DOHH2 (cell line): ENCODE measurements at regions not wholly inside any gene's neighbourhood (a gene's known extent, or its start where the extent isn't known, plus 50 kb on each side); places are given as distances from the start of the nearest gene placed in this dataset.

ENCODE experiments used
- H3F3A ChIP-seq: fragments of 200-600 bp; sonication (generic), shearing (Covaris generic); 2 replicates; pipeline ENCODE4 v1.6.0; 2016; ENCODE audit warnings: antibody characterized with exemption, mild to moderate bottlenecking; ENCODE audit not compliant: control insufficient read depth, insufficient read depth
- H3K27ac ChIP-seq: fragments of 200-600 bp; sonication (generic); 2 replicates; pipeline ENCODE4 v1.5.1; 2014; ENCODE audit warnings: low read depth, mild to moderate bottlenecking, low read length, moderate library complexity
- H3K27me3 ChIP-seq: fragments of 200-600 bp; sonication (generic); 2 replicates; pipeline ENCODE4 v1.6.1; 2014; ENCODE audit warnings: mild to moderate bottlenecking, low read length, mixed read lengths; ENCODE audit not compliant: control insufficient read depth
- H3K36me3 ChIP-seq: fragments of 200-600 bp; sonication (generic); 2 replicates; pipeline ENCODE4 v1.6.1; 2014; ENCODE audit warnings: mild to moderate bottlenecking, low read length, moderate library complexity, mixed read lengths; ENCODE audit not compliant: control insufficient read depth
- H3K4me1 ChIP-seq: fragments of 200-600 bp; sonication (generic); 2 replicates; pipeline ENCODE4 v1.6.1; 2014; ENCODE audit warnings: mild to moderate bottlenecking, low read length, mixed read lengths; ENCODE audit not compliant: control insufficient read depth
- H3K4me2 ChIP-seq: fragments of 200-600 bp; sonication (generic); 2 replicates; pipeline ENCODE4 v1.6.0; 2014; ENCODE audit warnings: mild to moderate bottlenecking, low read length, moderate library complexity
- H3K4me3 ChIP-seq: fragments of 200-600 bp; sonication (generic); 2 replicates; pipeline ENCODE4 v1.5.1; 2014; ENCODE audit warnings: mild to moderate bottlenecking, low read length, mixed read lengths
- H3K79me2 ChIP-seq: fragments of 200-600 bp; sonication (generic); 2 replicates; pipeline ENCODE4 v1.6.1; 2014; ENCODE audit warnings: mild to moderate bottlenecking, low read length, mixed read lengths; ENCODE audit not compliant: control insufficient read depth
- H3K9me2 ChIP-seq: fragments of 200-600 bp; sonication (generic); replicated peaks from 2 replicates; pipeline ENCODE4 v1.6.1; 2014; ENCODE audit warnings: mild to moderate bottlenecking, low read length, mixed read lengths; ENCODE audit not compliant: control insufficient read depth
- H3K9me3 ChIP-seq: fragments of 200-600 bp; sonication (generic); 2 replicates; pipeline ENCODE4 v1.6.1; 2014; ENCODE audit warnings: antibody characterized with exemption, low read length, mixed read lengths; ENCODE audit not compliant: control insufficient read depth, insufficient read depth
- H4K20me1 ChIP-seq: fragments of 200-600 bp; sonication (generic); 2 replicates; pipeline ENCODE4 v1.6.0; 2014; ENCODE audit warnings: low read depth, mild to moderate bottlenecking, antibody characterized with exemption, low read length, moderate library complexity; ENCODE audit not compliant: control insufficient read depth, insufficient read depth
- CTCF ChIP-seq: fragments of 200-600 bp; sonication (generic); IDR thresholded peaks from one replicate; pipeline ENCODE4 v1.5.1; 2014; ENCODE audit warnings: antibody characterized with exemption, mild to moderate bottlenecking, low read depth, low read length; ENCODE audit not compliant: poor library complexity, severe bottlenecking
- EZH2phosphoT487 ChIP-seq: fragments of 200-600 bp; sonication (generic); IDR thresholded peaks from 2 replicates; pipeline ENCODE4 v1.6.1; 2017; ENCODE audit warnings: borderline replicate concordance, mild to moderate bottlenecking, antibody characterized with exemption, low read length, moderate library complexity, mixed read lengths

GRCh38 chr14:71625891-71626701 is 306.1 kb upstream of the RGS6 start:
- Histone ChIP-seq H3K4me3 (no peak overlapping the region), H3K27me3 (no peaks in the 10 kb centered on the region), H3K4me2 (no peak overlapping the region), H3K9me3 (no peaks in the 10 kb centered on the region), H3K4me1 (no peaks in the 10 kb centered on the region), H3K79me2 (no peaks in the 10 kb centered on the region), H3K9me2 (no peaks in the 10 kb centered on the region), H3K36me3 (peaks cover 3% of the 10 kb centered on the region; the same call in 1 of the 2 replicates), H3F3A (no peaks in the 10 kb centered on the region), H3K27ac (no peak overlapping the region), H4K20me1 (no peaks in the 10 kb centered on the region)
- TF ChIP-seq EZH2phosphoT487: no peak
- TF ChIP-seq CTCF: no peak

- no peak for TF ChIP-seq EZH2phosphoT487
- TF ChIP-seq CTCF: no peak
- Histone ChIP-seq H3K4me2 (no peak overlapping the region), H3K9me2 (no peaks in the 10 kb centered on the region), H3K4me3 (no peak overlapping the region), H3K79me2 (no peaks in the 10 kb centered on the region), H3K4me1 (no peaks in the 10 kb centered on the region), H3K36me3 (peaks cover 3% of the 10 kb centered on the region; the same call in 1 of the 2 replicates), H3K27ac (no peak overlapping the region), H4K20me1 (no peaks in the 10 kb centered on the region), H3K27me3 (no peaks in the 10 kb centered on the region), H3K9me3 (no peaks in the 10 kb centered on the region), H3F3A (no peaks in the 10 kb centered on the region)
Observed at GRCh38 chr14:71628433-71628832, 303.8 kb upstream of the RGS6 start.

GRCh38 chr14:71629250-71629649 is 303.0 kb upstream of the RGS6 start:
- TF ChIP-seq CTCF (no peak), EZH2phosphoT487 (no peak)
- Histone ChIP-seq H3K4me3 (no peak overlapping the region), H4K20me1 (no peaks in the 10 kb centered on the region), H3K4me2 (no peak overlapping the region), H3K9me2 (no peaks in the 10 kb centered on the region), H3F3A (no peaks in the 10 kb centered on the region), H3K36me3 (no peaks in the 10 kb centered on the region), H3K4me1 (no peaks in the 10 kb centered on the region), H3K9me3 (no peaks in the 10 kb centered on the region), H3K27ac (no peak overlapping the region), H3K27me3 (no peaks in the 10 kb centered on the region), H3K79me2 (no peaks in the 10 kb centered on the region)
